ENCODE measurements at regions not wholly inside any gene's neighbourhood (a gene's known extent, or its start where the extent isn't known, plus 50 kb on each side); places are given as distances from the start of the nearest gene placed in this dataset.
"Not testable (repeated sequence)": the region's sequence is repeated elsewhere in the genome, so short reads cannot be mapped to it uniquely, and the experiment has no call there.

DNA sequence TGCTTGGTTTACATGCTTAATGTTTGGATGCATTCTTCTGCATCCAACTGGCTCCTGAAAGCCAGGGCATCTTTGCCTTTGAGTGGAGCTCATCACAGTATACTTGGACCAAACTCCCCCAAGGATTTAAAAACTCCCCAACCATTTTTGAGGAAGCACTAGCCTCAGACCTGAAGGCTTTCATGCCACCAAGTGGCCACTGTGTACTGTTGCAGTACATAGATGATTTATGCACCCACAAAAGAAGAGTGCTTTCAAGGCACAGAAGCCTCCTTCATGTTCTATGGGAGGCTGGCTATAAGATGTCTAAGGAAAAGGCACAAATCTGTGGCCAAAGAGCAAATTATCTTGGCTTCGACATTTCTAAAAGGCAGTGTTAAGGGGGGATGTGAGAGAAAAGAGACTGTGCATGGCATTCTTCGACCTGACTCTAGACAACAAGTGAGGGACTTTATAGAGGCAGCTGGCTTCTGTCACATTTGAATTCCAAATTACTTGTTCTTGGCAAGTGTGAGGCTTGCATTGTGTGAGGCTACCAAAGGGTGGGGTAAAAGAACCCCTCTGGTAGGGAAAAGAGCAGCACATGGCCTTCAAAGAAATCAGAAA lies 224.2 kb upstream of the HSFY2 start:
- ChIA-PET CTCF (no interaction called here), POLR2A (no interaction called here)
- Histone ChIP-seq H3K9me3 (ENCODE audit: control extremely low read depth in 1 of 3, control insufficient read depth in 2 of 3, insufficient read depth in 1 of 3, low read length in 2 of 3) (no peaks in the 10 kb centered on the region), H3K4me3 (ENCODE audit: control extremely low read depth in 1 of 5, extremely low read depth in 1 of 5, insufficient read depth in 1 of 5, low read depth in 2 of 5, low read length in 4 of 5) (no peak overlapping the region), H3K27ac (ENCODE audit: low read length in 2 of 2) (no peak overlapping the region), H3K79me2 (ENCODE audit: control insufficient read depth, insufficient read depth, low read length) (no peaks in the 10 kb centered on the region), H3K4me1 (ENCODE audit: control insufficient read depth in 2 of 2, insufficient read depth in 2 of 2, low read length in 2 of 2) (no peaks in the 10 kb centered on the region), H4K20me1 (ENCODE audit: control insufficient read depth, insufficient read depth, low read length, poor library complexity, severe bottlenecking) (no peaks in the 10 kb centered on the region), H3K4me2 (replicated peaks; ENCODE audit: low read depth, low read length, poor library complexity, severe bottlenecking) (no peak overlapping the region), H2AFZ (ENCODE audit: insufficient read depth, low read depth, low read length, poor library complexity, severe bottlenecking) (no peak overlapping the region), H3K36me3 (replicated peaks in 1 of 2; ENCODE audit: control extremely low read depth in 1 of 2, control insufficient read depth in 1 of 2, extremely low read depth in 1 of 2, insufficient read depth in 2 of 2, low read length in 1 of 2) (no peaks in the 10 kb centered on the region), H3K27me3 (replicated peaks in 1 of 4; ENCODE audit: control extremely low read depth in 1 of 4, control insufficient read depth in 3 of 4, insufficient read depth in 4 of 4, low read length in 3 of 4) (no peaks in the 10 kb centered on the region), H3K9ac (ENCODE audit: low read length) (no peak overlapping the region)
- H3K4me1 Mint-ChIP-seq = no peaks in the 10 kb centered on the region
- 100% methylated on average over 2 of the region's 2 CpGs for WGBS (ENCODE audit: insufficient coverage)
- H3K27me3 Mint-ChIP-seq = no peaks in the 10 kb centered on the region
- no peak overlapping the region for H3K27ac Mint-ChIP-seq
- no peaks in the 10 kb centered on the region for H3K9me3 Mint-ChIP-seq (ENCODE audit: insufficient read depth)
- intact Hi-C loops (cut with micrococcal nuclease) = no loop called here
- TF ChIP-seq, protein P1, sequence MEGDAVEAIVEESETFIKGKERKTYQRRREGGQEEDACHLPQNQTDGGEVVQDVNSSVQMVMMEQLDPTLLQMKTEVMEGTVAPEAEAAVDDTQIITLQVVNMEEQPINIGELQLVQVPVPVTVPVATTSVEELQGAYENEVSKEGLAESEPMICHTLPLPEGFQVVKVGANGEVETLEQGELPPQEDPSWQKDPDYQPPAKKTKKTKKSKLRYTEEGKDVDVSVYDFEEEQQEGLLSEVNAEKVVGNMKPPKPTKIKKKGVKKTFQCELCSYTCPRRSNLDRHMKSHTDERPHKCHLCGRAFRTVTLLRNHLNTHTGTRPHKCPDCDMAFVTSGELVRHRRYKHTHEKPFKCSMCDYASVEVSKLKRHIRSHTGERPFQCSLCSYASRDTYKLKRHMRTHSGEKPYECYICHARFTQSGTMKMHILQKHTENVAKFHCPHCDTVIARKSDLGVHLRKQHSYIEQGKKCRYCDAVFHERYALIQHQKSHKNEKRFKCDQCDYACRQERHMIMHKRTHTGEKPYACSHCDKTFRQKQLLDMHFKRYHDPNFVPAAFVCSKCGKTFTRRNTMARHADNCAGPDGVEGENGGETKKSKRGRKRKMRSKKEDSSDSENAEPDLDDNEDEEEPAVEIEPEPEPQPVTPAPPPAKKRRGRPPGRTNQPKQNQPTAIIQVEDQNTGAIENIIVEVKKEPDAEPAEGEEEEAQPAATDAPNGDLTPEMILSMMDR (IDR thresholded peaks at IDR 0.05) = no peak
- no peak for TF ChIP-seq EZH2 (IDR thresholded peaks at IDR 0.05; ENCODE audit: borderline replicate concordance, insufficient read depth, low read depth, low read length, poor library complexity, severe bottlenecking)
- no peak overlapping the region for H3K4me3 Mint-ChIP-seq
- DNase-seq = no peak
- ATAC-seq (ENCODE audit: low read depth) = no peak

DNA sequence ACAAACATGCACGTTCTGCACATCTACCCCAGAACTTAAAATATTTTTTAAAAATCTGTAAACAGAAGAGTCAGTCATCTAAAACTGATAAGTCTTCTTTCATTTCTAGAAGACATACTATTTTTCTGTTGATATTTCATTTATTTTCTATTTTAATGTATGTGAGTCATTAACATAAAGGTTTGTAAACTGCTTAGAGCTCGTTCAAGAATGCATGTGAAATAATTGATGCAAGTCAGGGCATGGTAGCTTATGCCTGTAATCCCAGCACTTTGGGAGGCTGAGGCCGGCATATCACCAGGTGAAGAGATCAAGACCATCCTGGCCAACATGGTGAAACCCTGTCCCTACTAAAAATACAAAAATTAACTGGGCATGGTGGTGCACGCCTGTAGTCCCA lies 219.9 kb upstream of the HSFY2 start:
- WGBS (ENCODE audit: insufficient coverage) = no CpG with 5 or more reads among the region's 4 CpGs
- TF ChIP-seq, protein P1 (IDR thresholded peaks at IDR 0.05) = no peak
- no peak for TF ChIP-seq EZH2 (IDR thresholded peaks at IDR 0.05; ENCODE audit: borderline replicate concordance, insufficient read depth, low read depth, low read length, poor library complexity, severe bottlenecking)
- H3K4me3 Mint-ChIP-seq = no peak overlapping the region
- no peaks in the 10 kb centered on the region for H3K9me3 Mint-ChIP-seq (ENCODE audit: insufficient read depth)
- DNase-seq = no peak
- POLR2A ChIA-PET = no interaction called here
- CTCF ChIA-PET = no interaction called here
- no peaks in the 10 kb centered on the region for H3K27me3 ChIP-seq (replicated peaks in 1 of 4; ENCODE audit: control extremely low read depth in 1 of 4, control insufficient read depth in 3 of 4, insufficient read depth in 4 of 4, low read length in 3 of 4)
- H3K4me2 ChIP-seq (replicated peaks; ENCODE audit: low read depth, low read length, poor library complexity, severe bottlenecking) = no peak overlapping the region
- H3K4me1 Mint-ChIP-seq = no peaks in the 10 kb centered on the region
- no peak overlapping the region for H3K27ac Mint-ChIP-seq
- H3K79me2 ChIP-seq (ENCODE audit: control insufficient read depth, insufficient read depth, low read length) = no peaks in the 10 kb centered on the region
- H2AFZ ChIP-seq (ENCODE audit: insufficient read depth, low read depth, low read length, poor library complexity, severe bottlenecking) = no peak overlapping the region
- H4K20me1 ChIP-seq (ENCODE audit: control insufficient read depth, insufficient read depth, low read length, poor library complexity, severe bottlenecking) = no peaks in the 10 kb centered on the region
- no peak for ATAC-seq (ENCODE audit: low read depth)
- H3K36me3 ChIP-seq (replicated peaks in 1 of 2; ENCODE audit: control extremely low read depth in 1 of 2, control insufficient read depth in 1 of 2, extremely low read depth in 1 of 2, insufficient read depth in 2 of 2, low read length in 1 of 2) = no peaks in the 10 kb centered on the region
- intact Hi-C loops (cut with micrococcal nuclease) = no loop called here
- no peaks in the 10 kb centered on the region for H3K4me1 ChIP-seq (ENCODE audit: control insufficient read depth in 2 of 2, insufficient read depth in 2 of 2, low read length in 2 of 2)
- no peak overlapping the region for H3K4me3 ChIP-seq (ENCODE audit: control extremely low read depth in 1 of 5, extremely low read depth in 1 of 5, insufficient read depth in 1 of 5, low read depth in 2 of 5, low read length in 4 of 5)
- H3K9ac ChIP-seq (ENCODE audit: low read length) = no peak overlapping the region
- H3K27me3 Mint-ChIP-seq = no peaks in the 10 kb centered on the region
- H3K9me3 ChIP-seq (ENCODE audit: control extremely low read depth in 1 of 3, control insufficient read depth in 2 of 3, insufficient read depth in 1 of 3, low read length in 2 of 3) = no peaks in the 10 kb centered on the region
- no peak overlapping the region for H3K27ac ChIP-seq (ENCODE audit: low read length in 2 of 2)

- H3K9me3 ChIP-seq (ENCODE audit: control extremely low read depth in 1 of 3, control insufficient read depth in 2 of 3, insufficient read depth in 1 of 3, low read length in 2 of 3); H3K4me3 Mint-ChIP-seq; H2AFZ ChIP-seq (ENCODE audit: insufficient read depth, low read depth, low read length, poor library complexity, severe bottlenecking); H3K36me3 ChIP-seq (replicated peaks in 1 of 2; ENCODE audit: control extremely low read depth in 1 of 2, control insufficient read depth in 1 of 2, extremely low read depth in 1 of 2, insufficient read depth in 2 of 2, low read length in 1 of 2); H3K27me3 ChIP-seq (replicated peaks in 1 of 4; ENCODE audit: control extremely low read depth in 1 of 4, control insufficient read depth in 3 of 4, insufficient read depth in 4 of 4, low read length in 3 of 4); H3K4me1 Mint-ChIP-seq; DNase-seq; POLR2A ChIA-PET; H3K9ac ChIP-seq (ENCODE audit: low read length); H4K20me1 ChIP-seq (ENCODE audit: control insufficient read depth, insufficient read depth, low read length, poor library complexity, severe bottlenecking); H3K4me2 ChIP-seq (replicated peaks; ENCODE audit: low read depth, low read length, poor library complexity, severe bottlenecking); H3K4me1 ChIP-seq (ENCODE audit: control insufficient read depth in 2 of 2, insufficient read depth in 2 of 2, low read length in 2 of 2); CTCF ChIA-PET; H3K4me3 ChIP-seq (ENCODE audit: control extremely low read depth in 1 of 5, extremely low read depth in 1 of 5, insufficient read depth in 1 of 5, low read depth in 2 of 5, low read length in 4 of 5); H3K27ac ChIP-seq (ENCODE audit: low read length in 2 of 2); H3K27me3 Mint-ChIP-seq; H3K27ac Mint-ChIP-seq; H3K79me2 ChIP-seq (ENCODE audit: control insufficient read depth, insufficient read depth, low read length); H3K9me3 Mint-ChIP-seq (ENCODE audit: insufficient read depth); intact Hi-C loops (cut with micrococcal nuclease): not testable (repeated sequence)
- ATAC-seq (ENCODE audit: low read depth) = peak; percentile 62
- 73% methylated on average over 17 of the region's 52 CpGs for WGBS (ENCODE audit: insufficient coverage)
Measured at GRCh38 chrY:18992684-18993083, 219.1 kb upstream of the HSFY2 start.
